ENCODE measurements at regions not wholly inside any gene's neighbourhood (a gene's known extent, or its start where the extent isn't known, plus 50 kb on each side); places are given as distances from the start of the nearest gene placed in this dataset.

GRCh38 chr1:82578086-82578726, 777.5 kb downstream of the ADGRL2 start:
- Histone ChIP-seq H3K18ac (ENCODE audit: low read depth, low read length) (no peak overlapping the region), H4K91ac (ENCODE audit: insufficient read depth, low read depth, low read length) (no peak overlapping the region), H2AFZ (replicated peaks; ENCODE audit: low read length, poor library complexity) (no peak overlapping the region), H3K79me1 (ENCODE audit: low read depth in 1 of 2, low read length in 2 of 2) (no peaks in the 10 kb centered on the region), H2BK5ac (ENCODE audit: low read depth, low read length, poor library complexity, severe bottlenecking) (no peak overlapping the region), H2BK15ac (ENCODE audit: low read depth, low read length) (no peak overlapping the region), H3K14ac (replicated peaks; ENCODE audit: low read depth, low read length) (no peak overlapping the region), H3K27me3 (ENCODE audit: control insufficient read depth, insufficient read depth, low read length) (no peaks in the 10 kb centered on the region), H4K5ac (ENCODE audit: low read depth, low read length) (no peak overlapping the region), H3K9me3 (ENCODE audit: control insufficient read depth, insufficient read depth, low read length) (no peaks in the 10 kb centered on the region; the same call in 1 of the 2 replicates), H2AK9ac (replicated peaks; ENCODE audit: low read depth, low read length, poor library complexity) (no peak overlapping the region), H4K8ac (ENCODE audit: low read depth in 2 of 2, low read length in 2 of 2) (no peak overlapping the region), H3K4me2 (ENCODE audit: low read depth, low read length) (no peak overlapping the region), H3K9ac (ENCODE audit: low read depth, low read length) (no peak overlapping the region), H3K4me1 (ENCODE audit: control insufficient read depth, insufficient read depth, low read length) (no peaks in the 10 kb centered on the region), H3K4ac (ENCODE audit: low read depth, low read length) (no peak overlapping the region), H2BK20ac (ENCODE audit: low read depth, low read length) (no peak overlapping the region), H4K20me1 (ENCODE audit: insufficient read depth, low read length) (no peaks in the 10 kb centered on the region), H2BK120ac (ENCODE audit: low read depth, low read length) (no peak overlapping the region), H3K36me3 (ENCODE audit: control insufficient read depth, insufficient read depth, low read length) (no peaks in the 10 kb centered on the region), H3K4me3 (ENCODE audit: insufficient read depth, low read depth, low read length) (no peak overlapping the region), H3K9me1 (ENCODE audit: insufficient read depth, low read length) (no peaks in the 10 kb centered on the region), H3K56ac (ENCODE audit: extremely low read depth, insufficient read depth, low read length) (no peak overlapping the region), H2AK5ac (ENCODE audit: low read depth, low read length) (no peak overlapping the region), H3K27ac (ENCODE audit: insufficient read depth, low read length) (no peak overlapping the region), H3K23ac (ENCODE audit: low read depth, low read length) (no peak overlapping the region)
- ChIA-PET POLR2A (ENCODE audit: unreplicated experiment) (no interaction called here), CTCF (no interaction called here)
- DNase-seq (no peak), ATAC-seq (ENCODE audit: low read depth) (no peak)
- TF ChIP-seq CTCF (conservative IDR thresholded peaks at IDR 0.05; ENCODE audit: low read depth, low read length) (no peak), SMC3 (IDR thresholded peaks at IDR 0.05; ENCODE audit: low read depth, low read length) (no peak), CHD1 (IDR thresholded peaks at IDR 0.05; ENCODE audit: low read depth, low read length) (no peak), MXI1 (IDR thresholded peaks at IDR 0.05; ENCODE audit: borderline replicate concordance, low read depth, low read length) (no peak), MAZ (IDR thresholded peaks at IDR 0.05; ENCODE audit: borderline replicate concordance, low read depth, low read length) (no peak), NFE2L2 (IDR thresholded peaks at IDR 0.05; ENCODE audit: low read depth, low read length) (no peak), ELK1 (IDR thresholded peaks at IDR 0.05; ENCODE audit: borderline replicate concordance, low read depth, low read length) (no peak), MAFK (IDR thresholded peaks at IDR 0.05; ENCODE audit: low read depth, low read length) (no peak), CEBPB (IDR thresholded peaks at IDR 0.05; ENCODE audit: low read depth, low read length) (no peak), BHLHE40 (IDR thresholded peaks at IDR 0.05; ENCODE audit: low read depth, low read length) (no peak), USF2 (IDR thresholded peaks at IDR 0.05; ENCODE audit: low read depth, low read length) (no peak), RFX5 (IDR thresholded peaks at IDR 0.05; ENCODE audit: low read depth, low read length) (no peak)
- BruUV-seq (replicated peaks), result no TSS peak
- in situ Hi-C loops (cut with MboI; ENCODE audit: low sequenced_read_pairs), result no loop called here
- dilution Hi-C loops (cut with HindIII; ENCODE audit: low sequenced_read_pairs, unreplicated experiment), result no loop called here
- intact Hi-C loops (cut with micrococcal nuclease), result no loop called here
- WGBS, 2 experiments (ENCODE audit: extremely low coverage in 2 of 2, insufficient read length in 1 of 2), result no CpG with 5 or more reads among the region's 3 CpGs
